Fibroblast of skin of right quadriceps (primary cell): ENCODE measurements at regions not wholly inside any gene's neighbourhood (a gene's known extent, or its start where the extent isn't known, plus 50 kb on each side); places are given as distances from the start of the nearest gene placed in this dataset.

ENCODE experiments used
- DNase-seq: peaks from one replicate; pipeline ENCODE4 v3.0.0-alpha.2; 2013

- DNase-seq, result no peak
Observed at GRCh38 chr20:17856837-17857605, 111.6 kb downstream of the SNX5 start.

GRCh38 chr20:17856024-17856564 is 112.5 kb downstream of the SNX5 start:
- DNase-seq, result no peak

- peak; percentile 16 for DNase-seq
Observed at GRCh38 chr20:17854307-17854903, 114.2 kb downstream of the SNX5 start.

- DNase-seq, result no peak
Observed at GRCh38 chr20:17852323-17852722, 116.3 kb downstream of the SNX5 start.

DNA sequence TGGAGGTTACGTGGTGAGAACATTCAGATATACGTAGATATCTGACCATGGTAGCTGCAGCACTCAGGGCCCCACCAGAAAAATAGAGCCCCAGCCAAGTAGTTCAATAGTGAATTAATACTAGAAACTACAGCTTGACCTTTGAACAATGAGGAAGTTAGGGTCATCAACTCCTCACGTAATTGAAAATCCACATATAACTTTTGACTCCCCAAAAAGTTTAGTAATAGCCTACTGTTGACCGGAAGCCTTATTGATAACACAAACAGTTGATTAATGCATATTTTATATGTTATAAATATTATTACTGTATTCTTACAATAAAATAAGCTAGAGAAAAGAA is 117.9 kb downstream of the SNX5 start:
- no peak for DNase-seq

GRCh38 chr20:17849901-17850683 is 118.5 kb downstream of the SNX5 start:
- DNase-seq, result peak; percentile 81

- DNase-seq, result no peak
Observed at GRCh38 chr20:17849138-17849900, 119.3 kb downstream of the SNX5 start.

GRCh38 chr20:17848249-17849048 is 120.1 kb downstream of the SNX5 start:
- no peak for DNase-seq

DNA sequence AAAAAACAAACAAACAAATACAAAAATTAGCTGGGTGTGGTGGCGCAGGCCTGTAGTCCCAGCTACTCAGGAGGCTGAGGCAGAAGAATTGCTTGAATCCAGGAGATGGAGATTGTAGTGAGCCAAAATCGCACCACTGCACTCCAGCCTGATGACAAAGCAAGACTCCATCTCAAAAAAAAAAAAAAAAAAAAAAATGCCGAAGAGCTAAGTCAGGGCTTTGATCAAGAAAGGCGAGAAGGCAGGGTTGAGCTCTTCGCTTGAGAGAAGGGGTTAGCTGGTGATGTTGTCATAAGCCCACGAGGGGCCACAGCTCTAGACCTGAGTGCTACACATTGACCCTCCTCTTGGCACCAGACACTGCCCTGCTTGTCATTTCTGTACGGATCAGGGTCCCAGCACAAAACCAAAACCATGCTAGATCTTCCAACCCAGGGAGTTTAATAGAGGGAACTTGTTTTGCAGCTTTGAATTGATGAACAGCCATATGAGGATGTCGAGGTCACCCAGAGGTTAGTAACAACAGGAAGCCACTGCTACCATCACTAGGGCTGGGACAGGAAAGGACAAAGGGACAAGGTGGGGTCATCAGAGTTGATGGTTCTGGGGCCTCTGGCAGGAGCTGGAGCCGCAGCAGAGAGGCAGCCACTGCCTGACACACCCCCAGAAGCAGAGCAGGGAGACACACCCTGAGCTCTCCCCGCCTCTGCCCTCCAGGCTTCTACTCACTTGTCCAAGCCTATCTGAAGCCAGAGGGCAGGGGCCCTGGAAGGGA is 122.7 kb downstream of the SNX5 start:
- DNase-seq, result no peak

DNA sequence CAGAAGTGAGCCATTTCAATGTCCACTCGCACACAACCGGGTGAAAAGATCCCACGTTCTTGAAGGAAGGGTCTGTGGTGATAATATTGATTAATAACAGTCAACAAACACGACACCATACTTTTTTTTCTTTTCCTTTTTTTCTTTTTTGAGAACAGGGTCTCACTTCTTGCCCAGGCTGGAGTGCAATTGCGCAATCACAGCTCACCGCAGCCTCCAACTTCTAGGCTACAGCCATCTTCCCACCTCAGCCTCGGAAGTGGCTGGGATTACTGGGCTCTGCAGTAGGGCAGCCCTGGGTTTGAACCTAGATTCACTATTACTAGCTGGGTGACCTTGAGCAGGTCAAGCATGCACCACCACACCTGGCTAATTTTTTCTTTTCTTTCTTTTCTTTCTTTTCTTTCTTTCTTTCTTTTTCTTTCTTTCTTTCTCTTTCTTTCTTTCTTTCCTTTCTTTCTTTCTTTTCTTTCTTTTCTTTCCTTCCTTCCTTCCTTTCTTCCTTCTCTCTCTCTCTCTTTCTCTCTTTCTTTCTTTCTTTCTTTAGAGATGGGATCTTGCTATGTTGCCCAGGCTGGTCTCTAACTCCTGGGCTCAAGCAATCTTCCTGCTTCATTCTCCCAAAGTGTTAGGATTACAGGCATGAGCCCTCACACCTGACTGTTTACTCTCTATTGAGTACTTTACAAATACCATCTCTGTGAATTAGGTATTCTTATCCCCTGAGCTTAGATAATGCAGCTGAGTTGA is 123.9 kb downstream of the SNX5 start:
- DNase-seq, result no peak

DNA sequence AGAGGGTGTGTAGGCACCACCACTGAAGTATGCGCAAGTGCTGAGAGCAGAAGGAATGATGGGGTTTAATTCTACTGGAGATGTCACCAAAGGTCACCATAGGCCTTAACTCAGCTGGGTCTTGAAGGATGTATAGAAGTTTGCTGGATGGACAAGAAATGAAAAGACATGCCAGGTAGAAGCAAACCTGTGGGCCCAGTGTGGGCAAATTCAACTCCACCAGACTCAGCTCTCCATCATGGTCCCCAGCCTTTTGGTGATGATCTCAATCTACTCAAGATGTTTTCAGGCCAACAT is 124.5 kb downstream of the SNX5 start:
- DNase-seq, result no peak

DNA sequence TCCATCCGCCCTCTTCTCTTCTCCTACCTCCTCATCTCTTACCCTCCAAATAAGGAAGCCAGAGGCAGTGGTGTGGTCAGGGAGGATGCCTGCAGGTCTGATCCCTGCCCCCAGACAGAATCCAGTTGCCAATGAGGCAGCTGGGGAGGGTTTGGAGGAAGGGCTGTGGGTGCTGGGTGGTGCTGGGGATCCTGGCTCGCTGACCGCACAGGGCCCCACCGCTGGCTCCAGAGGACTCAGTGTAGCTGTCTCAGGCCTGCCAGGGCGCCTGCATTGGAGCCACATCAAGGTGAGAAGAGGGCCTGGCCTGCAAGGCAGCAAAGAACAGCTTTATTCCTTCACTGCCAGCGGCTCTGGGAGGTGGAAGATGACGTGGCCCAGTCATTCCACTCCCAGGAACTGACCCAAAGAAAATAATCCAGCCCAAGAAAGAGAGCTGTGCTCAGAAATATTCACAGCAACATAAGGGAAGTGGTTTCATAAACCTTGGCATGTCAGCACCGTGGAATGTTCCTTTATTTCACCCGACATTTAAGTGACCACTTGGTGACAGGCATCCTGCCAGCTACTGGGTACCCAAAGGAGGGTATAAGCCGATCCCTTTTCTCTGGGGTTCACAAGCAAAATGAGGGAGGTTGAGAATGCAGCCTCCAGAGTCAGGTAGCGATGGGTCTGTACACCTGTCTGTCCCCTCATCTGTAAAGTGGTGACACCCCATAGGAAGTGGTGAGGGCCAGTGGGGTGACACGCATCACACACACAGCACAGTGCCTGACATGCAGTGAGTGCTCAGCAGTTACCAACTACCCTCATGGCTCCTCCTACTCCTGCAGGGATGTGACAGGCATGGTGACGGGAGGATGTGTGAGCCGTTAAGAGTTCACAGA is 125.1 kb downstream of the SNX5 start:
- DNase-seq, result peak; percentile 89

- peak; percentile 23 for DNase-seq
Observed at GRCh38 chr20:17841751-17842215, 126.8 kb downstream of the SNX5 start.

GRCh38 chr20:17840423-17840822 is 128.2 kb downstream of the SNX5 start:
- DNase-seq, result no peak

DNA sequence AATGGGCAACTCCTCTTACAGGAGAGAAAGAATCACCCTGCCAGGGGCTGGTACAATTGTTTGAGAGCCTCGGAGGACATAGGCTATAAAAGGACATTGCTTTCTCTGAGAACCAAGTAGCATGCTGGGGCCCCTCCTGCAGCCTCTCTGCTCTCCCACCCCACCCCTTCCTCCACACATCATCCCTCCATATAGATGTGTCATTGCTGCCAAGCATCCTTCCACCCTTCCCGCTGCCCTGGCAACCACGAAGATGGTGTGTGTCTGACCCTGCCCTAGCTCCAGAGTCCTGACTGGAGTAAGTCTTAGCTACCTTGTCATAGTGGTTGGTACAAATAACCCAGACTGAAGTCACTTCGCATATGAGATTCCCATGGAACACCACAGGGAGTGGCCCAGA is 129.7 kb downstream of the SNX5 start:
- peak; percentile 9 for DNase-seq

DNA sequence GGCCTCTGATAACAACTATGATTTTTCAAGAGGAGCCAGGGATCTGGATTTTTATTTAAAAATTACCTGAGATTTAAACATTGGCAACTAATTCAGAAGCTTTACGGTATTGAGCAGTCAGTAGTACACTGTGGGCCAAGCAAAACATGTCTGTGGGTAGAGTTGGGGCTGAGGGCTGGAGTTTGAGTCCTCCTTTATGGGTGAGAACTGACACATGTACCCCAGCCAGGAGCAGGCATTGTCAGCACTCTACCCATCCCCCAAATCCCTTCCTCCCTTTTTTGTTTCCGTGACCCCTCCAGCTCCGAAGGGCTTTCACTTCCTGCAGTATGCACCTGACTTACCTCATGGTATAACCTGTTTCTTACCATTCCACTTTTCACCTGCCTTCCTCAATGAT is 131.4 kb downstream of the SNX5 start:
- DNase-seq, result no peak

DNA sequence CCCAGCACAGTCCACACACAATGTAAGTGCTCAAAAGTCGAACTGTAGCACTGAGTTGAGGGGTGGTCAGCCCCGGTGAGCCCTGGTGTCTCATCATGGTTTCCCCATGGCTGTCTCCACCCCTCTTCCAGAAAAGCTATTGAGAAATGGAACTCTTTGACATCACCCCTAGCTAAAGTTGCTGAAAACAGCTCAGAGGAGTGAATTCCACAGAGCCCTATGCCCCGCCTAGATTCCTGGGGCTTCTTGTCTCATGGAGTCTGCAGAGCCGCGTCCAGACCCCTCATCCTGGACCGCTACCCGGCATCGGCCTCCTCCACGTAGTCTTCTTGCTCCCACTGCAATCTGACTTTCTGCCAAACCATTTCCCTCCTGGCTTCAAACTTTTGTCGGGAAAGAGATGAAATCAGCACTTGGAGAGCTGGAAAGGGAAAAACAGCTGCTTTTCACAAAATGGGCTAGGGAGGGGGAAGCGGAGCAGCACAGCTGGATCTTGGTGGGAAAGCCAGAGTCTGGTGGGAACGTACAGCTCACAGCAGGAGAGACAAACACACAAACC is 132.2 kb downstream of the SNX5 start:
- DNase-seq, result peak; percentile 92

DNA sequence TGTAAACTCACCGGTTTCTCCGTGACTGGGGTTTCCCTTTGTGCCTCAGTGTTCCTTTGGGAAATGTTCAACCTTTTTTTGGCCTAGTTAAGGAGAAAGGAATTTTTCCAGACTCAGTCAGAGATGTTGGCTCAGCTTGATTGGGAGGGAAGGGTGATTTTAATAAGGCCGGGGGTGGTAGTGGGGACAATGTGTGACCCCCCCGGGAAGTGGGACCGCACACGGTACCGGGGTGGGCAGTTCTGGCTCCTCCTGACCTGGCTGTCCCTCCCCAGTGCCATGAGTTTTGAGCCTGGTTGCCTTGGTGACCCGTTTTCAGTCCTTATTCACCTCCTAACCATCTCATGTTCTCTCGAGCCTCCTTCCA is 132.7 kb downstream of the SNX5 start:
- peak; percentile 47 for DNase-seq

DNA sequence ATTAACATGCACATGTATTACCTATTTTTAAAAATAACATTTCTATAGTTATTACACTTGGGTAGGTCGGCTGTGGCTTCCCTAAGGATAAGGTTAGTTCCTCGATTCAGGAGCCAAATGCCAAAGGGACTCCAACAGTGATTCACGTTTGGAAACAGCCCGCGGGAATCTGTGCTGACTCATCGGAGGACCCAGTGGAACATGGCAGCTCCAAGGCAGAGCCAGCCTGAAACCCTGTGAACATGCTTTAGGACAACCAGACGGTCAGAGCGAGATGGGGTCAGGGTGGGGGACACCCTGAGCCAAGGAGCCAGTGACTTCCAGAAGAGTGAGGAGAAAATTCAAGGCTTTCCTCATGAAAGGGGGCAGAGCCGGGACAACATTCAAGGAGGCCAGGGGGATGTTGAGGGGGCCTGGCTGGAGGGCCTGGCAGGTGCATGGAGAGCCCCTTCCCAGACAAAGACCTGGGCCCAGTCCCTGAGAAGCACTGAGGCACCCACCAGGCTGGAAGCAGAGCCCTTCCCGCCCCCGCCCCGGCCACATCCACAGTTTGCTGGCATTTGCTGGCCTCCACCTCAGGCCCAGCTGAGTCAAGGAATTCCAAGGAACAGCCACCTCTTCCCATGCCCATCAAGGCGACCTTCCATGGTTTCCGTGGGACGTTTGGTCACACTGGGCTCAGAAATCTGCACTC is 133.2 kb downstream of the SNX5 start:
- peak; percentile 74 for DNase-seq
